Suppressor macrophage treated with lipopolysaccharide for 1 hour (primary cell): ENCODE measurements at regions not wholly inside any gene's neighbourhood (a gene's known extent, or its start where the extent isn't known, plus 50 kb on each side); places are given as distances from the start of the nearest gene placed in this dataset.

Source experiments
- DNase-seq, 3 donors: peaks; one replicate each; pipeline ENCODE4 v3.0.0-alpha.2; 2020 to 2022

- DNase-seq: no peak
Observed at GRCh38 chr12:75716291-75717025, 205.0 kb upstream of the KRR1 start.

DNA sequence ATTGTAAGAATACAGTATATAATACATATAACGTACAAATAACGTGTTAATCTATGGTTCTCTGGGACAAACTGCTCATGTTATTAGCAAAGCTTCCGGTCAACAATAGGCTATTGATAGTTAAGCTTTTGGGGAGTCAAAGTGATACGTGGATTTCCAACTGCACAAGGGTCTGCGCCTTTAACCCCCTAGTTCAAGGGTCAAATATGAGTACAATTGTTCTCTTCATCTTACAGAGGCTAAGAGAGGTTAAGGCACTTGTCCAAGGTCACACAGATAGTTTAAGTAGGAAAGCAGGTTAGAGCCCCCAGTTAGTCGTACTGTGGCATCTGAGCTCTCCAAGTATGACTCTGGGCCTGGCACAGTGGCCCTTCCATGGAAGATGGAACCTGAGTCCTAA lies 204.3 kb upstream of the KRR1 start:
- no peak for DNase-seq

DNA sequence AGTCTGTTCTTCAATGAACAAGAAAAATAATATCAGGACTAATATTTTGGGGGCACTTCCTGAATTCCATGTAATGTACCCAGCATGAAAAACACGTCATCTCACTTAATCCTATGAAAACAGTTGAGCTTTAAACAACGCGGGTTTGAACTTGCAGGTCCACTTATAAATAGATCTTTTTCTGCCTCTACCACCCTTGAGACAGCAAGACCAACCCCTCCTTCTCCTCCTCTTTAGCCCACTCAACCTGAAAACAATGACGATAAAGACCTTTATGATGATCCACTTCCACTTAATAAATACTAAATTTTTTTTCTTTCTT lies 203.9 kb upstream of the KRR1 start:
- DNase-seq: no peak

GRCh38 chr12:75714462-75715322 lies 203.3 kb upstream of the KRR1 start:
- DNase-seq: no peak

GRCh38 chr12:75713434-75713833 lies 202.0 kb upstream of the KRR1 start:
- no peak for DNase-seq

DNA sequence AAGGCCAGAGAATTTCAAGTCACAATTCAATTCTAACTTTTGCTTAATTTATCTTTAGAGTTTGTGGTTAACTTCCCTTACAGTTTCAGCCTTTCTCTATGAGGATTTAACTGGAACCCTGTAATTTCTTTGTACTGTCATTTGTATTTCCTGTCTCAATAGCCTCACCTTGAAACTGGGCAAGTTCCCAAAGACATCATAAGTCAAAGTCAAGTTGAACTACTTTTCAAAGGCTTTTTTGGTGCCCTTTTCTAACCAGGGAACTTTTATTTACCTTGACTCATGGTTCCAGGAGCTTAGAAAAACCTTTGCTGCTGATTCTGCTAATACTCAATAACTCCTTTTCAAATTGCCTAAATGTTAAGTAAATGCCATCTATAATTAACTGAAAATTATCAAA lies 200.8 kb upstream of the KRR1 start:
- no peak for DNase-seq

DNA sequence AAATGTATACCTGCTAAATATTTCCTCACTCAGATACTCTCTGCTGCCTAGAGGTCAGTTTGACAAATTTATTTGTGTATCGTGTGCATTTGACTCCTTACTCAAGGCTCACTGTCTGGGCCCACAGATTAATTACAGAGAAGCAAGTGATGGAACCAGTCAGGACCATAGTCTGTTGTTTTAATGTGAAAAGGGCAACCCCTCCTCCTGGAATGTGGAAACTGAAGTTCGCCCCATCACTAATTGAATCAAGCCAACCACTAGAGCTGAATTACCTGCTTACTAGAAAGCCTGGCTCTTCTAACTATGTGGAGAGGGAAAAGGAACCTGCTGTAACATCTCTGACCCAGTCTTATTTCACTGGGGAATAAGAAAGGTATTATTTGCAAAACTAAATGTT lies 199.9 kb upstream of the KRR1 start:
- DNase-seq: no peak

DNA sequence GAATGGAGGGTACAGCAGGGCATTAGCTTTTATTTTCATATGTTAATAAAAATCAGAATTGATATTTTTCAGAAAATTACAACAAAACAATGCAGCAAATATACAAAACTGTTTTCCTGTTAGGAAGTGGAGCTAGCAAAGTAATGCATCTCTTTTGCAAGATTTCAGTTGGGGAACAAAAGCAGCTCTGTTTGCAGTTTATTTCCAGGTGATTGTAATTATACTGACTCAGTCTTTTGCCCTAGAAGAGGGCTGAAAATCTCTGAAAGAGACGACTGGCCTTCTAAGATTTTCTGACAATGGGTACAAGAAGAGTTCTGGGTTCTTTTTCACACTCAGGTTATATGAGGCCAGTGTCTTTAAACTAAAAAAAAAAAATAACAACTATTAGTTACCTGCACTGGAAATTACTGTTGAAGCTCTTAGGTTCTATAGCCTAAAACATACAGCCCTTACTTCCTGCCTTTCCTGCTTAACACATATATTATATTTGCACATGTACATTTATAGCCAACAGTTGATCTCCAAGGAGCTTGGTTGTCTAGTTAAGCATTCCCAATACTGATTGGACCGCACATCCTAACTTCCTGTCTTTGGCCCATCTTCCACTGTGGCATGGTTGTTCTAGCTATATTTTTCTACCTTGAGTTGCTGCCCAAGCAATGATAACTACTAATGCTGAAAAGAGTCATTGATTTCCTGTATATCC lies 199.1 kb upstream of the KRR1 start:
- DNase-seq: no peak

DNA sequence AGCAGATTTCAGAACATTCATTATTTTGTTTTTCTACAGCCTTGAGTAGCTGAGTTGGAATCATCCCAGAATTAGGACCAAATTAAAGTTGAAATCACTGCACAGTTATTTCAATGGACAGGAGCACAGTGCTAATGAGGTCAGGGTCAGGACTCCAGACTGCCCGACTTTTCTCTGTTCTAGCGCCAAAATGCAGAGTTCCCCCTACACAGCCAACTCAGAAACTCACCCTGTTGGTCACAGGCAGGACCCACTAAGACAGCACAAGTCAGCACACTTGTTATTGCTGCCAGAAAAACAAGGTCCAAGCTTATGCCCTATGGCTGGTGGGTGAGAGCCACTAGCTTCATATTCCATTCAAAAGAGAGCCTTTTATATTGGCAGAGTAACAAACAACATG lies 198.1 kb upstream of the KRR1 start:
- no peak for DNase-seq

DNA sequence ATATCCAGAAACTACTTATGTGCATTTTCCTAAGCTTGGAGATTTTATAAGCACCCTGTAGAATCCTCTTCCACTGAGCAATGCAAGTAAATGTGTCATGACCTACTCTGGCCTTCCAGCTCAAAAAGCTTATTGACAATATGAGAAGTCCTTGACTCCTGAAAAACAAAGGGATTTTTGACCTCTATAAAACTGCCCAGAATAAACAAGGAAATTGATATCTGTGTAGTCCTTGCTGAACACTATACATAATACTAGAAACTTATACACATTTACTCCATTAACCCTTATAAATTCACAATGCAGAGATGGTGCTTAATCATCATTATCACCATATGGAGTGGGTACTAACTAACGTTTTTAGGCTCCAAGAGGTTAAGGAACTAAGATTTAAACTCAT lies 197.4 kb upstream of the KRR1 start:
- DNase-seq: no peak

DNA sequence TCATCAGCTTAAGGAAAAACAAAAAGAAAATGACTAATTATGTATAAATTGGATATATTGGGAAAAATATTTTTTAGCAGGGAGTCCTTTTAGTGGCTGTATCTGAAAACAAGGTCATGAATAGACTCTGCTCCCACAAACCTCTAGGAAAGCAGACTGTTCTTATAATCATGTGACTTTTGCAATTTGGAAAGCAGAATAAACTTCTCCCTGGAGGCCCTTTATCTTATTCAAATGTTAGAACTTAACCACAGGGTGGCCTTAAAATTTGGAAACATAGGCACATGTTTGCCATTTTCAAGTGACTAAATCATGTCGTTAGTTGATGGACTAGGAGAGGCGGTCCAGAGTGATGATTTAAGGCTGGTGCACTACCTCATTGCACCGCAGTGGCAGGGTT lies 196.6 kb upstream of the KRR1 start:
- no peak for DNase-seq

DNA sequence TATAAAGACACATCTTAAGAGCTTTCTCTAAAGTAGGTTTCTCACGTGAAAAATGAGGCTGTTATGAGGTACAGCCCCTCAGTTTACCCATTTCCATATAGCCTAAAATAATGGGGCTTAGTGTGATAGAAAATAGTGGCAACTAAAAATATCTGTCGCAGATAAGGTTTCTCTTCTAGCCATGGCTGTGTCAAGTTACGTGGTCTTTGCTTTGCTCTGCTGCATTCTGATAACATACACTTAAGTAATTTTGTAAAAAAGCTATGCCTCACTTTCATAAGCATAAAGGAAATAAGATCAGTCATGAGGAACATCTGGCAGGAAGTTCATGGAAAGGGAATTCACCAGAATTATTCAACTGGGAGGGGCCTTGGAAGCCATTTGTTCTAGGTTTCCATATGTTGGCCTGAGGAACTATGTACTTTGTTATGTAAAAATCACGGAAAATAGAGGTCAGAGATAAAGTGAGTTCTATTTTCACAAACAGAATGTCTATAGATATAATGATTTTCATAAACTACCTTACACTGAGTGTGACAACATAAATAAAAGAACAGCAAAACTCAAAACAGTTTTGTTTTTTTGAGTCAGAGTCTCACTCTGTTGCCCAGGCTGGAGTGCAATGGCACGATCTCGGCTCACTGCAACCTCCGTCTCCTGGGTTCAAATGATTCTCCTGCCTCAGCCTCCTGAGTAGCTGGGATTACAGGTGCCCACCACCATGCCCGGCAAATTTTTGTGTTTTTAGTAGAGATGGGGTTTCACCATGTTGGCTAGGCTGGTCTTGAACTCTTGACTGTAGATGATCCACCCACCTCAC lies 195.6 kb upstream of the KRR1 start:
- peak; percentile 67 to 86 (median 84) for DNase-seq

DNA sequence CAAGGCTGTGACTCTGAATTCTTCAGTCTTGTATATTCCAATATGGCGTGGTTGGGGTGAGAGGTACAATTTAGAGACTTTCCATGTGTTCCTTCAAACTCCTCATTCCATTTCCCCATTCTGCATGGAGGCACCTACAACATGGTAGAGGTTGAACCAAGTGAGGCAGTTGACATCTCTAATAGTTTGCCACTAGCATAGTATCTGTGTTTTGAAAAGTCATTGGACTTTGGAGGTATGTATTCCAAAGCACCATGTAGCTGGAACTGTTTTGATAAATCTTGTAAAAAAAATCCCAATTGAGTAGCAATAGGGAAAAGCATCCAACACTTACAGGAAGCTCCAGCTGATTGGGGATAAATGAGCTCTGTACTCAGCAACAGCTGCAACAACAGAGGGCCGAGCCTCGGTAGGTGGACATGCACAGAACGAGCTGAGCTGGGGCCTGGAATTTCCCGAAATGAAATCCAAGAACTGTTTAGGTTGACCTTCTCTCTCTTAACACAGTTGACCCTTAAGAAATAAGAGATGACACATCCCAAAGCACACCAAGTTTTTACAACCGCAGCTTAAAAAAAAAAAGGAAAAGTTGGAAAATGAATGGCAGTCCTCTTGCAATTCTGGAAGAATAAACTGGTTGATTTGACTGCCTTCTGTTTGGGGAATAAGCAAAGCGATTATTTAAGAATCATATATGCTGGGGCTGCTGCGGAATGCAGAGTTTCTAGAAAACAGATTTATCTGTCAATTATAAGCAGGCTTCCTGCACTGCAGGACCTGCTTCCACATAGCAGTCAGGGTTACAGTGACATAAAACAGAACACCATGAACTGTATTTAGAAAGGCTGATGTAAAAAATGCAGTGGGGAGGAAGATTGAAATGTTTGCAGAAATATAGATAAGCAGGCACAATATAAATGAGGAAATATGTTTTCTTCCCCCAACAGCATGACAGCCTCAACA lies 194.6 kb upstream of the KRR1 start:
- peak in 2 of 3 donors; percentile 11 to 24 for DNase-seq

GRCh38 chr12:75704664-75705063 lies 193.3 kb upstream of the KRR1 start:
- no peak for DNase-seq

- no peak for DNase-seq
Observed at GRCh38 chr12:75704208-75704607, 192.8 kb upstream of the KRR1 start.

- no peak for DNase-seq
Observed at GRCh38 chr12:75703131-75703530, 191.7 kb upstream of the KRR1 start.

DNA sequence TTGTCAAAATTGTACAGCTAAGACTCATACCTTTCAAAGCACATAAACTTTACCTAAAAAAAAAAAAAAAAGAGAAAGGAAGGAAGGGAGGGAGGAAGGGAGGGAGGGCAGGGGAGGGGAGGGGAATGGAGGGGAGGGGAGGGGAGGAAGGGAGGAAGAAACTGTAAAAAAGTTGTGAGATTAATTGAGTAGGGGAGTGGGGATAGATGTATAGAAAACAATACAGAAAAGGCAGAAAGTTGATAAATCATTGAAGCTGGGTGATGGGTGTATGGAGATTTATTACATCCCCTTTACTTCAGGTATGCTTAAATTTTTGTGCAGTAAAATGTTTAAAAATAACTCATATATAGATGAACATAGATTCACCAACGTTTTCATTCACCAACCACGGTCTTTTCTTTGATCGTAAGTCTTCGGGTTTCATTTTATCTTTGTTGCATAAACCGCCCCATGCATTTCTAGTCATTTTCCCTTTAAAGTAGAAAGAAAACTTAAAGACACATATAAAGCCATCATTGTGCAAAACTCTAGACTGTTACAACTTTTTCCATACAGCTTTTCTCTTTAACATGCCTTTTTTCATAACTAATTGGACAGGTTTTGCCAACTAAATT lies 191.2 kb upstream of the KRR1 start:
- no peak for DNase-seq

GRCh38 chr12:75701859-75702258 lies 190.4 kb upstream of the KRR1 start:
- no peak for DNase-seq

- no peak for DNase-seq
Observed at GRCh38 chr12:75699728-75700496, 188.5 kb upstream of the KRR1 start.

- no peak for DNase-seq
Observed at GRCh38 chr12:75699251-75699650, 187.8 kb upstream of the KRR1 start.

GRCh38 chr12:75698052-75698451 lies 186.6 kb upstream of the KRR1 start:
- DNase-seq: no peak
